H9 (cell line): ENCODE measurements at regions not wholly inside any gene's neighbourhood (a gene's known extent, or its start where the extent isn't known, plus 50 kb on each side); places are given as distances from the start of the nearest gene placed in this dataset.
A peak's percentile ranks its signal among the peaks of the same experiment; 100 is the strongest.

Experiments
- DNase-seq: peaks from one replicate; pipeline ENCODE4 v3.0.0-alpha.2; 2017
- H2AFZ ChIP-seq: one replicate; pipeline ENCODE4 v1.6.1; 2013; ENCODE audit warnings: mild to moderate bottlenecking, low read length, control low read depth, moderate library complexity
- H2AK5ac ChIP-seq: 2 replicates; pipeline ENCODE4 v1.6.1; 2013; ENCODE audit warnings: low read length, control low read depth, mixed read lengths; ENCODE audit not compliant: insufficient read length
- H2BK120ac ChIP-seq: one replicate; pipeline ENCODE4 v1.6.1; 2013; ENCODE audit warnings: low read depth, mild to moderate bottlenecking, low read length, control low read depth, inconsistent platforms; ENCODE audit not compliant: poor library complexity, severe bottlenecking
- H2BK12ac ChIP-seq: 2 replicates; pipeline ENCODE4 v1.6.1; 2013; ENCODE audit warnings: low read length, control low read depth, mixed read lengths, low read depth; ENCODE audit not compliant: insufficient read length
- H2BK15ac ChIP-seq: 2 replicates; pipeline ENCODE4 v1.6.1; 2013; ENCODE audit warnings: low read depth, low read length, control low read depth
- H2BK20ac ChIP-seq: one replicate; pipeline ENCODE4 v1.6.1; 2013; ENCODE audit warnings: low read depth, mild to moderate bottlenecking, low read length, control low read depth, inconsistent platforms; ENCODE audit not compliant: poor library complexity, severe bottlenecking
- H2BK5ac ChIP-seq: 2 replicates; pipeline ENCODE4 v1.6.1; 2013; ENCODE audit warnings: low read length, control low read depth, mixed read lengths; ENCODE audit not compliant: insufficient read length
- H3K14ac ChIP-seq: 2 replicates; pipeline ENCODE4 v1.6.1; 2013; ENCODE audit warnings: low read length, control low read depth; ENCODE audit not compliant: insufficient read depth
- H3K18ac ChIP-seq: 2 replicates; pipeline ENCODE4 v1.6.1; 2013; ENCODE audit warnings: low read depth, mild to moderate bottlenecking, mixed read lengths, low read length, control low read depth; ENCODE audit not compliant: insufficient read length
- H3K23ac ChIP-seq: 2 replicates; pipeline ENCODE4 v1.6.1; 2013; ENCODE audit warnings: low read length, control low read depth, mixed read lengths, low read depth; ENCODE audit not compliant: insufficient read length
- H3K23me2 ChIP-seq: 2 replicates; pipeline ENCODE4 v1.6.1; 2013; ENCODE audit warnings: low read depth, mild to moderate bottlenecking, mixed read lengths, low read length, control low read depth; ENCODE audit not compliant: insufficient read length, poor library complexity, severe bottlenecking
- H3K27ac ChIP-seq: 2 replicates; pipeline ENCODE4 v1.5.1; 2013; ENCODE audit warnings: low read length, control low read depth, mixed read lengths, low read depth; ENCODE audit not compliant: insufficient read length
- H3K27me3 ChIP-seq: 2 replicates; pipeline ENCODE4 v1.6.1; 2013; ENCODE audit warnings: low read length, control low read depth, inconsistent platforms; ENCODE audit not compliant: insufficient read depth
- H3K4ac ChIP-seq: 2 replicates; pipeline ENCODE4 v1.6.1; 2013; ENCODE audit warnings: low read depth, mild to moderate bottlenecking, control low read depth, inconsistent platforms, low read length, moderate library complexity
- H3K4me1 ChIP-seq: 2 replicates; pipeline ENCODE4 v1.6.1; 2013; ENCODE audit warnings: low read length, control low read depth, inconsistent platforms; ENCODE audit not compliant: insufficient read depth
- H3K4me2 ChIP-seq: 2 replicates; pipeline ENCODE4 v1.6.1; 2013; ENCODE audit warnings: low read length, control low read depth, mixed read lengths; ENCODE audit not compliant: insufficient read length, insufficient read depth
- H3K56ac ChIP-seq: 2 replicates; pipeline ENCODE4 v1.6.1; 2013; ENCODE audit warnings: low read depth, mild to moderate bottlenecking, mixed read lengths, low read length, control low read depth; ENCODE audit not compliant: insufficient read length
- H3K79me1 ChIP-seq: 2 replicates; pipeline ENCODE4 v1.6.1; 2013; ENCODE audit warnings: low read depth, mild to moderate bottlenecking, moderate library complexity, low read length, control low read depth, inconsistent platforms; ENCODE audit not compliant: insufficient read depth, poor library complexity, severe bottlenecking
- H3K79me2 ChIP-seq: 2 replicates; pipeline ENCODE4 v1.6.1; 2013; ENCODE audit warnings: low read length, control low read depth, inconsistent platforms; ENCODE audit not compliant: insufficient read depth
- H3K9ac ChIP-seq: 2 replicates; pipeline ENCODE4 v1.6.1; 2013; ENCODE audit warnings: low read length, control low read depth, mixed read lengths; ENCODE audit not compliant: insufficient read length; ENCODE audit errors: extremely low read depth
- H3K9me3 ChIP-seq: one replicate; pipeline ENCODE4 v1.6.1; 2013; ENCODE audit warnings: low read depth, low read length, inconsistent platforms; ENCODE audit not compliant: control insufficient read depth
- H3T11ph ChIP-seq: one replicate; pipeline ENCODE4 v1.6.1; 2013; ENCODE audit warnings: mild to moderate bottlenecking, low read length, control low read depth, inconsistent platforms
- H4K20me1 ChIP-seq: one replicate; pipeline ENCODE4 v1.6.1; 2013; ENCODE audit not compliant: control insufficient read depth, insufficient read length, insufficient read depth
- H4K5ac ChIP-seq: 2 replicates; pipeline ENCODE4 v1.6.1; 2013; ENCODE audit warnings: low read depth, mild to moderate bottlenecking, mixed read lengths, low read length, control low read depth; ENCODE audit not compliant: insufficient read length
- H4K8ac ChIP-seq: replicated peaks from 2 replicates; pipeline ENCODE4 v1.6.1; 2013; ENCODE audit warnings: low read length, control low read depth, mixed read lengths, low read depth; ENCODE audit not compliant: insufficient read length
- H4K91ac ChIP-seq: 2 replicates; pipeline ENCODE4 v1.6.1; 2013; ENCODE audit warnings: low read depth, mild to moderate bottlenecking, moderate library complexity, mixed read lengths, low read length, control low read depth; ENCODE audit not compliant: insufficient read length
- H3K27ac Mint-ChIP-seq, 3 experiments: 2 replicates in 2 of 3; 3 replicates in 1 of 3; pipeline ENCODE4 v1.8.0; 2020 to 2021; ENCODE audit warnings: mixed read lengths in 3 of 3, mild to moderate bottlenecking in 1 of 3, moderate library complexity in 1 of 3
- H3K27me3 Mint-ChIP-seq: 2 replicates; pipeline ENCODE4 v1.8.0; 2021; ENCODE audit warnings: low read depth, mild to moderate bottlenecking, moderate library complexity, mixed read lengths
- H3K36me3 Mint-ChIP-seq, 3 experiments: 2 replicates in 2 of 3; 3 replicates in 1 of 3; pipeline ENCODE4 v1.8.0; 2020 to 2021; ENCODE audit warnings: low read depth in 3 of 3, mixed read lengths in 3 of 3; ENCODE audit not compliant: insufficient read depth in 1 of 3
- H3K4me1 Mint-ChIP-seq, 2 experiments: 2 replicates each; pipeline ENCODE4 v1.8.0; 2020; ENCODE audit warnings: mixed read lengths in 2 of 2
- H3K4me3 Mint-ChIP-seq, 2 experiments: 2 replicates in 1 of 2; 3 replicates in 1 of 2; pipeline ENCODE4 v1.8.0; 2020 to 2021; ENCODE audit warnings: mild to moderate bottlenecking in 2 of 2, mixed read lengths in 2 of 2, moderate library complexity in 1 of 2
- H3K9me3 Mint-ChIP-seq, 2 experiments: 2 replicates in 1 of 2; 3 replicates in 1 of 2; pipeline ENCODE4 v1.8.0; 2020; ENCODE audit warnings: mild to moderate bottlenecking in 2 of 2, mixed read lengths in 2 of 2, moderate library complexity in 1 of 2
- CTCF ChIP-seq: fragments of 200-600 bp; sonication (generic); conservative IDR thresholded peaks from 3 replicates; pipeline ENCODE4 v1.8.0; 2021; ENCODE audit warnings: antibody characterized with exemption, mild to moderate bottlenecking
- WGBS: extraction: QIAGEN DNeasy Blood & Tissue Kit; methylation state at CpG from one replicate; pipeline ENCODE4 v1.1.7; 2013; ENCODE audit warnings: missing lambda C conversion rate, low lambda C conversion rate, mixed read lengths; ENCODE audit not compliant: insufficient read length; ENCODE audit errors: extremely low coverage; 5-methylcytosine and 5-hydroxymethylcytosine counted together

GRCh38 chr1:5758000-5758858 is 234.0 kb downstream of the NPHP4 start:
- Histone ChIP-seq H3K23me2 (no peaks in the 10 kb centered on the region), H4K20me1 (no peaks in the 10 kb centered on the region), H2AK5ac (no peak overlapping the region), H2BK5ac (no peak overlapping the region), H3T11ph (no peak overlapping the region), H3K56ac (no peak overlapping the region), H3K14ac (no peak overlapping the region), H3K27ac (no peak overlapping the region), H3K18ac (peak overlapping the region; percentile 72), H3K79me1 (no peaks in the 10 kb centered on the region), H3K4me2 (no peak overlapping the region), H3K23ac (no peak overlapping the region), H4K91ac (no peak overlapping the region), H3K9ac (no peak overlapping the region), H2BK15ac (no peak overlapping the region), H3K9me3 (peaks cover 1% of the 10 kb centered on the region), H4K8ac (no peak overlapping the region), H3K4me1 (no peaks in the 10 kb centered on the region), H3K4ac (no peak overlapping the region), H2BK12ac (no peak overlapping the region), H3K79me2 (no peaks in the 10 kb centered on the region), H2AFZ (no peak overlapping the region), H2BK120ac (no peak overlapping the region), H4K5ac (peak overlapping the region; percentile 14), H2BK20ac (no peak overlapping the region), H3K27me3 (no peaks in the 10 kb centered on the region)
- Mint-ChIP-seq H3K27me3 (no peaks in the 10 kb centered on the region; the same call in none of the 2 replicates), H3K36me3 (peaks cover 2 to 9% (median 5%) of the 10 kb centered on the region in 3 experiments; a peak in 6 of 7 replicates), H3K4me1 (peaks cover 2 to 3% of the 10 kb centered on the region in 2 experiments; a peak in 3 of 4 replicates), H3K9me3 (peaks cover 9 to 21% of the 10 kb centered on the region in 2 experiments), H3K27ac (peak overlapping the region in 1 of 3 experiments; percentile 68; a peak in 1 of 7 replicates), H3K4me3 (no peak overlapping the region)
- TF ChIP-seq CTCF = no peak
- WGBS = no CpG with 5 or more reads among the region's 18 CpGs
- DNase-seq = no peak
